Fibroblast of villous mesenchyme (primary cell): ENCODE measurements at regions not wholly inside any gene's neighbourhood (a gene's known extent, or its start where the extent isn't known, plus 50 kb on each side); places are given as distances from the start of the nearest gene placed in this dataset.

Experiments
- DNase-seq: peaks from one replicate; pipeline ENCODE4 v3.0.0-alpha.2; 2010; ENCODE audit warnings: low read depth
- H3K4me3 ChIP-seq: 2 replicates; pipeline ENCODE4 v1.5.1; 2011; ENCODE audit warnings: low read depth, mild to moderate bottlenecking, low read length
- TF ChIP-seq, protein P1 (sequence below): IDR thresholded peaks from 2 replicates; pipeline ENCODE4 v1.5.1; 2012; ENCODE audit warnings: low read depth, mild to moderate bottlenecking, low read length; ENCODE audit not compliant: insufficient read depth

DNA sequence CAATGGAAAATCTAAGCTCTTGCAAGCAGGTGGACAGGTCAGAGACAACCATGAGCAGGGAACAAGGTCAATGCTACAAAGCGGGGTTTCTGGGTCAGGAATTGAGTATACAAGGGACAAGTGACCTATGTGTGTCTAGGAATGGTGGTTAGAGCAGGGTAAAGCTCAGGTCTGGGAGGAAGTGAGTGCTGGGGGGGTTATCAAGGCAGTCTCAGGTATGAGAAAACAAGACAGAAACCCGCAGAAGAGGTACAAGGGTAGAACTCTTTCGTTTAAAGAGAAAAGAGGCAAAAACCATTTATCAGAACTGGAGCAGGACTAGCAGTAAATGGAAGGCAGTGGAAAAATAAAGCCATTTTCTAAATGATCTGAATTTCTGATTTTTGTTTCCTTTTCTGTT is 298.4 kb downstream of the ALDH8A1 start:
- DNase-seq: no peak
- TF ChIP-seq, protein P1, sequence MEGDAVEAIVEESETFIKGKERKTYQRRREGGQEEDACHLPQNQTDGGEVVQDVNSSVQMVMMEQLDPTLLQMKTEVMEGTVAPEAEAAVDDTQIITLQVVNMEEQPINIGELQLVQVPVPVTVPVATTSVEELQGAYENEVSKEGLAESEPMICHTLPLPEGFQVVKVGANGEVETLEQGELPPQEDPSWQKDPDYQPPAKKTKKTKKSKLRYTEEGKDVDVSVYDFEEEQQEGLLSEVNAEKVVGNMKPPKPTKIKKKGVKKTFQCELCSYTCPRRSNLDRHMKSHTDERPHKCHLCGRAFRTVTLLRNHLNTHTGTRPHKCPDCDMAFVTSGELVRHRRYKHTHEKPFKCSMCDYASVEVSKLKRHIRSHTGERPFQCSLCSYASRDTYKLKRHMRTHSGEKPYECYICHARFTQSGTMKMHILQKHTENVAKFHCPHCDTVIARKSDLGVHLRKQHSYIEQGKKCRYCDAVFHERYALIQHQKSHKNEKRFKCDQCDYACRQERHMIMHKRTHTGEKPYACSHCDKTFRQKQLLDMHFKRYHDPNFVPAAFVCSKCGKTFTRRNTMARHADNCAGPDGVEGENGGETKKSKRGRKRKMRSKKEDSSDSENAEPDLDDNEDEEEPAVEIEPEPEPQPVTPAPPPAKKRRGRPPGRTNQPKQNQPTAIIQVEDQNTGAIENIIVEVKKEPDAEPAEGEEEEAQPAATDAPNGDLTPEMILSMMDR: no peak
- no peak overlapping the region for H3K4me3 ChIP-seq

- no peak overlapping the region for H3K4me3 ChIP-seq
- TF ChIP-seq, protein P1: no peak
- DNase-seq: peak; percentile 74
Measured at GRCh38 chr6:134647861-134648260, 302.0 kb downstream of the ALDH8A1 start.

DNA sequence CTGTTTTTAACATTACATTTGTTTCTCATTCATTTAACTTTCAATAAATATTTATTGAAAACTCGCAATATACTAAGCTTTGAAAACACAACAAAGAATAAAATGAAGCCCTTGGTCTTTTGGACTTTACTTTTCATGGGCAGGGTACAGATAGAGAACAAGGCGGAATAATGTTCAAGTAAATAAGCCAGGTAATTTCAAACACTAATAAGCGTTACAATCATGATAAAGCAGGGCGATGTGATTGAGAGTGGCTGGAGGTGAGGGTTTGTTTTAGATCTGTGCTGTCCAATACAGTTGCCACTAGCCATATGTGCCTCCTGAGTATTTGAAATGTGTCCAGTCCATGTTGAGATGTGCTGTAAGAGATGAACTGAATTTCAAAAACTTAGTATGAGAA is 307.1 kb downstream of the ALDH8A1 start:
- DNase-seq: no peak
- H3K4me3 ChIP-seq: no peak overlapping the region
- TF ChIP-seq, protein P1: no peak

DNA sequence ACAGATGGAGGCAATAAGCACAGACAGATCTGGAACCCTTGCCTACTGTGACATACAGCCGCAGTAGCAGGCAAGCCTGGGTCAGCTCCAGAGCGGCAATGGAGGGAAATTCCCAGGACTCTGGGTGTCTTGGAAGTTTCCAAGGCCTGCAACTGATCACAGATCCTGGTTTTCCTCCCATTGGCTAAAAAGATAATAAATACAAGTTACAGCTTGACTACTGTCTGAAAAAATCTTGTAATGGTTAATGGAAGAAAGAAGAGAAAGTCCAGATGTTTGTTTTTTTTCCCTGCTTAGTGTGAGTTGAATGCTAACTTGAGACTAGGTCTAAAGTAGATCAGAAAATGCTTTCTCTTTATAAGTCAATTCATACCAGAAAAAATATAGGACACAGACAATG is 307.6 kb downstream of the ALDH8A1 start:
- peak; percentile 91 for DNase-seq
- TF ChIP-seq, protein P1: no peak

GRCh38 chr6:134640975-134641429 is 308.9 kb downstream of the ALDH8A1 start:
- no peak overlapping the region for H3K4me3 ChIP-seq
- TF ChIP-seq, protein P1: peak; percentile 98
- DNase-seq: peak; percentile 98

More for the DNA sequence above, 307.6 kb downstream of the ALDH8A1 start:
- H3K4me3 ChIP-seq: no peak overlapping the region

GRCh38 chr6:134640229-134640628 is 309.7 kb downstream of the ALDH8A1 start:
- no peak for DNase-seq
- TF ChIP-seq, protein P1: no peak
- no peak overlapping the region for H3K4me3 ChIP-seq

- H3K4me3 ChIP-seq: no peak overlapping the region
- TF ChIP-seq, protein P1: no peak
- no peak for DNase-seq
Measured at GRCh38 chr6:134637847-134638437, 312.0 kb downstream of the ALDH8A1 start.
